NCI-H1694 (cell line): ENCODE measurements at regions not wholly inside any gene's neighbourhood (a gene's known extent, or its start where the extent isn't known, plus 50 kb on each side); places are given as distances from the start of the nearest gene placed in this dataset.
"Not testable (repeated sequence)": the region's sequence is repeated elsewhere in the genome, so short reads cannot be mapped to it uniquely, and the experiment has no call there.

Source experiments
- DNase-seq: peaks from one replicate; lab custom pipeline; 2025; lab: John Stamatoyannopoulos, UW

- no peak for DNase-seq
These were observed 1839.5 kb upstream of the PCDH10 start for GRCh38 chr4:131309628-131310027.

GRCh38 chr4:131316086-131316485 is 1833.0 kb upstream of the PCDH10 start:
- no peak for DNase-seq

- DNase-seq = peak; percentile 2
These were observed 1811.2 kb upstream of the PCDH10 start for GRCh38 chr4:131337936-131338335.

- DNase-seq = no peak
These were observed 1810.0 kb upstream of the PCDH10 start for GRCh38 chr4:131339137-131339536.

- no peak for DNase-seq
These were observed 1804.3 kb upstream of the PCDH10 start for GRCh38 chr4:131344761-131345160.

DNA sequence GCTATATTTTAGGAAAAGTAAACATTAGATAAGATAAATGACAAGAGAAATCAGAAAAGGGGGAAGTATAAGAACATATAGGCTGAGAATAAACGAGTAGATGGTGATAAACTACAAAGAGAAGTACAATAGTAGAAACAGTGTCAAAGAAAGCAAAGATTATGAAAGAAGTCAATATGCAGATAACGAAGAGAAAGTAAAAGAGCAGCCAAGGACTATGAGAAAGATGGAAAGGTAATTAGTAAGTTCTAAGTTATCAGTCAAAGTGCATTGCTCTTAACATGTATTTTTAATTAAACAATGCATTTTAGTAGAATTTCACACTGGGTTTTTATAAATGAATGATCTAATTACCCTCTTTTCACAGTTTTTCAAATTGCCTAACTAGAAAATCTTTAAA is 1801.3 kb upstream of the PCDH10 start:
- DNase-seq = no peak

GRCh38 chr4:131348263-131348662 is 1800.8 kb upstream of the PCDH10 start:
- no peak for DNase-seq

DNA sequence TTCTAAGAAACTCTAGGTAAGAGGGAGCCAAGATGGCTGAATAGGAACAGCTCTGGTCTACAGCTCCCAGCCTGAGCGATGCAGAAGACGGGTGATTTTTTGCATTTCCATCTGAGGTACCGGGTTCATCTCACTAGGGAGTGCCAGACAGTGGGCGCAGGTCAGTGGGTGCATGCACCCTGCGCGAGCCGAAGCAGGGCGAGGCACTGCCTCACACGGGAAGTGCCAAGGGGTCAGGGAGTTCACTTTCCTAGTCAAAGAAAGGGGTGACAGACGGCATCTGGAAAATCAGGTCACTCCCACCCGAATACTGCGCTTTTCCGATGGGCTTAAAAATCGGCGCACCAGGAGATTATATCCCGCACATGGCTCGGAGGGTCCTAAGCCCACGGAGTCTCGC is 1796.7 kb upstream of the PCDH10 start:
- not testable (repeated sequence) for DNase-seq

DNA sequence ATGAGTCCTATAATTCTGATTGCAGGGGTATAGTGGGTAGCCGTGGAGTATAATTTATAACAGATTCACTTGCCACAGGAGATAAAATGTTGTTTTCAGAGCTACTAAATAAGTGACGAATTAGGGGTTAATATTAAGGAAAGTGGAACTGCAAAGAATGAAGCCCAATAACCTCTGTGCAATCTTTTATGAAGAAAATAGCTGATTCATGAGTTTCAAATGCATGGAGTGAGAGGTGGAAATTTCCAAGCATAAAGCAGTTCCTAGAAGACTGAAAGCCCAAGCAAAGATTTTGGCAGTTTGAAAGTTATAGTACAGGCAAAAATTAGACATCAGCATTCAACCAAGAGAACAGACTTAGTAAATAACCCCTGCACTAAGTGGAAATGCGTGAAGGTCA is 1782.4 kb upstream of the PCDH10 start:
- DNase-seq = no peak

DNA sequence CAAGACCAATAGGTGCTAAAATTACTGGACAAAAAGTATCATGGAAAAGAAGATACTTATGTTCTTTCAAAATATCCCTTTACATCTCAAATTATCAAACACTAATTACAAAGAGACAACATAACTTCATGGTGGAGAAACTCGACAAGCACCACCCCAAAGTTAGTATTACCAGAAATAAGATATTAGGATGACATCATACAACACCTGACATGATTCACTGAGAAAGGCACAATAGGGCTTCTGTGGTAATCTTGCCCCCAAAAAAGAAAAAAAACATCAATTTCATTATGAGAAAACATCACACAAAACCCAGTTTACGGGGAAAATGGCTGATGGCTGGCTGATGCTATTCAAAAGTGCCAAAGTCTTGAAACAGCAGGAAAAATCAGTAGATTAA is 1781.7 kb upstream of the PCDH10 start:
- no peak for DNase-seq

GRCh38 chr4:131370846-131371245 is 1778.2 kb upstream of the PCDH10 start:
- no peak for DNase-seq

DNA sequence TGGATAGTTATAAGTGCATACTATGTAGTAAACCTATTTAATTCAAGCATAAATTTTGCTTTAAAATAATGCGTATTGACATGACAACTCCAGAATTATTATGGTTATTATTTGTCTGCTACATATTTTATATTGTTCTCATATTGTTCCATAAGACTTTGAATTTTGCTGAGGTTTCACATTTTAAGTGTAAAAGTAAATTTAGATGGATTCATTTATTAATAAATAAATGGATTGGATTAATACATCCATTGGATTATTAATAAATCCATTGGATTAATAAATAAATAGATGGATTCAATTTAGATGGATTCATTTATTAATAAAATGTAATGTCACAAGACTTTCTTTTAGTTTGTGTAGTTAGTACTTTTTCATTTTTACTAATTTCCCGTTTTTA is 1768.0 kb upstream of the PCDH10 start:
- DNase-seq = no peak

DNA sequence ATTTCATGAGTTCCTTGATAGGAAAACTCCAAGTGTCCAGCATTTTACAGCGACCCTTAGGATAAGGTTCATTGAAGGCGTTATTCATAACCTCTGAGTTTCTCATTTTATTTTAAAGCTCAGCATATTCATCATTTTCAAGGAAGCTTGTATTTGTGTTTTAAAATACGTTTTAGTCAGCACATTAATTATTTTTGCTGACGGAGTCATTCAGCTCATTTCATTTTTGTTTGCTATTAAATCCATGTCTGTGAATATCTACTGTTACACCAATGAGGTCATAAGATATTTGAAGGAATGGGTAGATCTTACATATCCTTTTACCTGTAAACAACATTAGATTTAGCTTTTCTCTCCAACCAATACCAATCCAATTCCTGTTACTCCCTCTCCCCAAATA is 1766.3 kb upstream of the PCDH10 start:
- DNase-seq = no peak

DNA sequence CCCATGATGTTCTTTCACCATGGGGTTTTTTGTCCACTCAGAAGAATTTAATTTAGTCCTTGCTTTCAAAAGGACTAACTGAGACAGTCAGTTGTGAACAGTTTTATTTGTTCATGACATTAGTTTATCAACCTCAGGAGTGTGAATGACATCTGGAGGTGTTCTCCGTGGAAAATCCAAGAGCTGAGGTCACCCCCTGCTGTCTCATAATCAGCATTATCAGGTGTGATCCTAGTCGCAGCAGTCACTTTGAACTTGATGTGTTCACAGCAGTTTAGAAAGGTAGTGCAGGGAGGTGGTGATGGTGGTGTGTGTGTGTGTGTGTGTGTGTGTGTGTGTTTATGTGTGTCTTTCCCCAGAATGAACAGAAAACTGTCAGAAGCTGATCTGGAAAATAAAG is 1760.8 kb upstream of the PCDH10 start:
- no peak for DNase-seq

DNA sequence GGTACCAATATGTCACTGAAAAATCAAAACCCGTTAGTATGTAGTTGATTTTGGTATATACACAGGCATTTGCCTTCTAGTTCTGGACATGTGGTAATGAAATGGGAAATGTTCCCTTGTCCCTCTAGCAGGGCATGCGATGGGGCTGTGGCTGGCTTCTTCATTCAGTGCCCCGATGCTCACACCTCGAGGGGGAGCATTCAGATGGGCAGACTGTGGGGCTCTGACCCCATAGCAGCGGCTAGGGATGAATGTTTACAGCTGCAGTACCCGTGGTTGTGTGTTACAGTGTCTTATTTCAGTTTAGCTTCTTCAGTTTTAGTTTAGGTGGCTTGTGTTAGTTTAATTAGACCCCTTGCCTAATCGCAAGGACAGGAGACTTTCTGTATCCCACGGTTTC is 1741.0 kb upstream of the PCDH10 start:
- DNase-seq = no peak

GRCh38 chr4:131411393-131411792 is 1737.7 kb upstream of the PCDH10 start:
- DNase-seq = no peak

DNA sequence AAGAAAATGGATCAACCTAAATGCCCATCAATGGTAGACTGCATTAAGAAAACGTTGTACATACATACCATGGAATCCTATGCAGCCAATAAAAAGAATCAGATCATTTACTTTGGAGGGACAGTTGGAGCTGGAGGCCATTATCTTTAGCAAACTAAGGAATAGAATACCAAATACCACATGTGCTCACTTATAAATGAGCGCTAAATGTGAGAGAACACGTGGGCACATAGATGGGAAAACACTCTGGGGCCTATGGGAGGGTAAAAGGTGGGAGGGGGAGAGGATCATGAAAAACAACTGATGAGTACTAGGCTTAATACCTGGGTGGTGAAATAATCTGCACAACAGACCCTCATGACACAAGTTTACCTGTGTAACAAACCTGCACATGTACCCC is 1729.9 kb upstream of the PCDH10 start:
- no peak for DNase-seq

DNA sequence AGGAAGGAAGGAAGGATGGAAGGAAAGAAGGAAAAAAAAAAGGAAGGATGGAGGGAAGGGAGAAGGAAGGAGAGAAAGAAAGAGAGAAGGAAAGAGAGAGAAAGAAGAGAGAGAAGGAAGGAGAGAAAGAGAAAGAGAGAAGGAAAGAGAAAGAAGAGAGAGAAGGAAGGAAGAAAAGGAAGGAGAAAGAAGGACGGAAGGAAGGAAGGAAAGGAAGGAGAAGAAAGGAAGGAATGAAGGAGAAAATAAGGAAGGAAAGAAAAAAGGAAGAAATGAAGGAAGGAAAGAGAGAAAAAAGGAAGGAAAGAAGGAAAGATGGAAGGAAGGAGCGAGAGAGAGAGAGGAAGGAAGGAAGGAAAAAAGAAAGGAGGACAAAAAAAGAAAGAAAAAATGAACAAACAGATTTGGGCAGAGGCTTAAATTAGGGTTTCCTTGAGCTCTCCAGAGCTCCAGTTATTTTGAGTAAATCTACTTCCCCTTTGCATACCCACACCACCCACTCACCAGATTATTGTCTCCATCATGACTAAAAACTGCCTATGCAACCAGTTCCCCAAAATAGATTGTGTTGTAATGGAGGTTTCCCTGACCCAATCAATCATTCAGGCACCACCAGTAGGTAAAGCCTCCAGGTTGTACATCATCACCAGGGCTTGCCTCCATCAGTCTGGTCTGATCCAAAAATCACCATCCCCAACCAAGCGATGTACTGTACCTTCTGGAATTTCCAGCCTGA is 1722.9 kb upstream of the PCDH10 start:
- no peak for DNase-seq

- DNase-seq = no peak
These were observed 1722.1 kb upstream of the PCDH10 start for GRCh38 chr4:131427000-131427399.

GRCh38 chr4:131430302-131430701 is 1718.8 kb upstream of the PCDH10 start:
- DNase-seq = no peak

GRCh38 chr4:131441004-131441688 is 1707.9 kb upstream of the PCDH10 start:
- DNase-seq = no peak

DNA sequence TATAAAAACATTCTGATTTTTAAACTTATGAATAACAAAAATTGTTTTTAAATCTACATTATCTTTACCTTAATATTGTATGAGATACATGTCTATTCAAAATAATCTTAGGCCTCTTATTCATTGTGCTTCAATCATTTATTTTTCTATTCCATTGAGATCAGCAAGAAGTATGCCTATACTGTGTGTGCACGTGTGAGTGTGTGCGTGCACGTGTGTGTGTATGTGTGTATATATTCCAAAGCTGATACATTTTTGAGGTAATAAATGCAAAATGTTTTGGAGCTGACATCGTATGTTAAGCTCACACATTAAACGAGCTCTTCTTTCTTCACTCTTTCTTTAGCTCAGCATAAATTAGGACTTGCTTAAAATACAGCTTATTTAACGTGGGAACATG is 1701.2 kb upstream of the PCDH10 start:
- no peak for DNase-seq

DNA sequence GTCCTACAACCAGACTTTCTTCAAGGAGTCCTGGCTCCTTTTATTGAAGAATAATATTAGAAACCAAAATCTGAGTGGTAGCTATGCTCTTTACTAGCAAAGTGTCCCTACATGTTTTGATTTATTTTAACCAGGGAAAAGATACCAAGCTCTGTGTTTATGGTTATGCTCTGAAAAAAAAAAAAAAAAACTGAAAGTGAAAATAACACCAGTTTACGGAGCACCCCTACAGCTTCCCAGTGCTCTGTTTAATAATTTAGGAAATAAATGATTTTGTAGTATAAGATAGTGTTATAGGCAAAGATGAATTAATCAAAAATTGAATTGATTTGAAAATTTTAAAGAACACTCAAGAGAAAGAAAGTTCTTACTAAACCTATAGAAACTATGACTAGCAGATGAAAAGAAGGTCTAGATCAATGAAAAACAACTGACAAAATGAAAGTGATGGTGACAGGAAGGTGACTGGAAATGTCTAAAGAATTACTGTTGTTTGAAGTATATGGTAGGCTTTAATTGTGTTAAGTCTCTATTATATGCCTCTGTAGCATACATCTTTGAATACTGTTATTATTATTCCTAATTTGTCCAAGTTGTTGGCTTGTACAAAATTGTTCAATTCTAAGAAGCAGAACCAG is 1698.4 kb upstream of the PCDH10 start:
- no peak for DNase-seq
